Thyroid gland (tissue), 4 donors: ENCODE measurements at regions not wholly inside any gene's neighbourhood (a gene's known extent, or its start where the extent isn't known, plus 50 kb on each side); places are given as distances from the start of the nearest gene placed in this dataset.

ENCODE experiments used
- POLR2A ChIP-seq, 2 donors: fragments of 450-650 bp; IDR thresholded peaks; one replicate each; pipeline ENCODE4 v1.6.1; 2017; ENCODE audit warnings: antibody characterized with exemption in 2 of 2, mild to moderate bottlenecking in 2 of 2, moderate library complexity in 1 of 2
- TF ChIP-seq, protein P1 (sequence below), 6 experiments: fragments of 200-600 bp in 3 of 6; fragments of 450-650 bp in 3 of 6; sonication (generic) in 3 of 6; IDR thresholded peaks; one replicate each; pipeline ENCODE4 v1.5.1; 2016 to 2019; ENCODE audit warnings: antibody characterized with exemption in 6 of 6, mild to moderate bottlenecking in 2 of 6, inconsistent platforms in 1 of 6, moderate library complexity in 1 of 6

DNA sequence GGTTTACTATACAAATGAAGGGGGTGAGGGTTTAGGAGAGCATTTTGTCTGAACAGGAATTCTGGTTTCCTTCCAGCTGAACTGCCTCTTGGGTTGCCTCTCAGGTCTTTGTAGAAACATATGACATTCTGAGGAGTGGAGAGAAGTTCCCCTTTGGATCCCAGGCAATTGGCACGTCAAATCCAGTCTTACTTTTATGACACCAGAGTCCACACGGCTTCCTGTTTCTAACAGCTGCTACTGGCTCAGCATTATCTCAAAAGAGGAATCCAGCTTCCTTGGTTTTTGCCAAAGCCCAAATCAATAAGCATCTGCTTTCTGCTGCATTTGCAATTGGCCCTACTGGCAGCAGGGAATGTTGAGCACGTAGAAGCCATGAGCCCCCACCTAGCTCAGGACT, 97.6 kb upstream of the FAM20A start:
- TF ChIP-seq, protein P1, sequence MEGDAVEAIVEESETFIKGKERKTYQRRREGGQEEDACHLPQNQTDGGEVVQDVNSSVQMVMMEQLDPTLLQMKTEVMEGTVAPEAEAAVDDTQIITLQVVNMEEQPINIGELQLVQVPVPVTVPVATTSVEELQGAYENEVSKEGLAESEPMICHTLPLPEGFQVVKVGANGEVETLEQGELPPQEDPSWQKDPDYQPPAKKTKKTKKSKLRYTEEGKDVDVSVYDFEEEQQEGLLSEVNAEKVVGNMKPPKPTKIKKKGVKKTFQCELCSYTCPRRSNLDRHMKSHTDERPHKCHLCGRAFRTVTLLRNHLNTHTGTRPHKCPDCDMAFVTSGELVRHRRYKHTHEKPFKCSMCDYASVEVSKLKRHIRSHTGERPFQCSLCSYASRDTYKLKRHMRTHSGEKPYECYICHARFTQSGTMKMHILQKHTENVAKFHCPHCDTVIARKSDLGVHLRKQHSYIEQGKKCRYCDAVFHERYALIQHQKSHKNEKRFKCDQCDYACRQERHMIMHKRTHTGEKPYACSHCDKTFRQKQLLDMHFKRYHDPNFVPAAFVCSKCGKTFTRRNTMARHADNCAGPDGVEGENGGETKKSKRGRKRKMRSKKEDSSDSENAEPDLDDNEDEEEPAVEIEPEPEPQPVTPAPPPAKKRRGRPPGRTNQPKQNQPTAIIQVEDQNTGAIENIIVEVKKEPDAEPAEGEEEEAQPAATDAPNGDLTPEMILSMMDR (IDR thresholded peaks at IDR 0.05), result no peak
- TF ChIP-seq POLR2A (IDR thresholded peaks at IDR 0.05), result no peak
